ENCODE measurements at regions not wholly inside any gene's neighbourhood (a gene's known extent, or its start where the extent isn't known, plus 50 kb on each side); places are given as distances from the start of the nearest gene placed in this dataset.

- no peak for TF ChIP-seq TCF12 (IDR thresholded peaks at IDR 0.05; ENCODE audit: low read depth, low read length)
- no peak for TF ChIP-seq SUZ12 (IDR thresholded peaks at IDR 0.05; ENCODE audit: low read length)
- no peak for TF ChIP-seq YY1 (IDR thresholded peaks at IDR 0.05; ENCODE audit: low read depth, low read length)
- no peak for TF ChIP-seq RBBP5 (IDR thresholded peaks at IDR 0.05; ENCODE audit: borderline replicate concordance, low read depth, low read length)
- no peak for TF ChIP-seq SP2 (IDR thresholded peaks at IDR 0.05; ENCODE audit: low read length)
- no peak for TF ChIP-seq CHD2 (IDR thresholded peaks at IDR 0.05; ENCODE audit: low read length)
- no peak for TF ChIP-seq CEBPB (IDR thresholded peaks at IDR 0.05; ENCODE audit: low read depth, low read length)
Observed at GRCh38 chr10:34045571-34046190, 711.2 kb upstream of the NRP1 start (continued).

Measured in H1 (cell line).